Glutamatergic neuron (in vitro differentiated cells): ENCODE measurements at regions not wholly inside any gene's neighbourhood (a gene's known extent, or its start where the extent isn't known, plus 50 kb on each side); places are given as distances from the start of the nearest gene placed in this dataset.

Experiments used
- DNase-seq: peaks from one replicate; pipeline ENCODE4 v3.0.0; 2022
- H3K27ac Mint-ChIP-seq: one replicate; pipeline ENCODE4 v1.8.0; 2020; ENCODE audit warnings: mild to moderate bottlenecking, mixed read lengths, inconsistent platforms; ENCODE audit not compliant: unreplicated experiment
- H3K27me3 Mint-ChIP-seq: one replicate; pipeline ENCODE4 v1.8.0; 2020; ENCODE audit warnings: mild to moderate bottlenecking, moderate library complexity, mixed read lengths, inconsistent platforms; ENCODE audit not compliant: unreplicated experiment
- H3K36me3 Mint-ChIP-seq: one replicate; pipeline ENCODE4 v1.8.0; 2020; ENCODE audit warnings: mild to moderate bottlenecking, mixed read lengths, inconsistent platforms; ENCODE audit not compliant: unreplicated experiment
- H3K4me1 Mint-ChIP-seq: one replicate; pipeline ENCODE4 v1.8.0; 2020; ENCODE audit warnings: mild to moderate bottlenecking, low read depth, mixed read lengths, inconsistent platforms; ENCODE audit not compliant: unreplicated experiment
- H3K4me3 Mint-ChIP-seq: one replicate; pipeline ENCODE4 v1.8.0; 2020; ENCODE audit warnings: mild to moderate bottlenecking, mixed read lengths, inconsistent platforms; ENCODE audit not compliant: unreplicated experiment
- H3K9me3 Mint-ChIP-seq: one replicate; pipeline ENCODE4 v1.8.0; 2020; ENCODE audit warnings: mild to moderate bottlenecking, moderate library complexity, mixed read lengths, inconsistent platforms; ENCODE audit not compliant: unreplicated experiment
- CTCF ChIP-seq: fragments of 200-600 bp; sonication (generic); IDR thresholded peaks from one replicate; pipeline ENCODE4 v1.5.0; 2021; ENCODE audit not compliant: partially characterized antibody, unreplicated experiment

- no peaks in the 10 kb centered on the region for H3K36me3 Mint-ChIP-seq
- H3K27ac Mint-ChIP-seq = no peak overlapping the region
- H3K4me3 Mint-ChIP-seq = no peak overlapping the region
- no peaks in the 10 kb centered on the region for H3K27me3 Mint-ChIP-seq
- TF ChIP-seq CTCF = no peak
- H3K4me1 Mint-ChIP-seq = peaks cover 2% of the 10 kb centered on the region
- DNase-seq = no peak
- H3K9me3 Mint-ChIP-seq = no peaks in the 10 kb centered on the region
These were observed 251.1 kb upstream of the SMIM21 start for GRCh38 chr18:75678627-75679026.

- Mint-ChIP-seq H3K27ac (no peak overlapping the region), H3K27me3 (no peaks in the 10 kb centered on the region), H3K36me3 (no peaks in the 10 kb centered on the region), H3K4me3 (no peak overlapping the region), H3K4me1 (peaks cover 2% of the 10 kb centered on the region), H3K9me3 (no peaks in the 10 kb centered on the region)
- no peak for DNase-seq
- TF ChIP-seq CTCF = no peak
These were observed 250.4 kb upstream of the SMIM21 start for GRCh38 chr18:75677696-75678455.

GRCh38 chr18:75660932-75661331, 233.4 kb upstream of the SMIM21 start:
- peaks cover 7% of the 10 kb centered on the region for H3K36me3 Mint-ChIP-seq
- no peaks in the 10 kb centered on the region for H3K4me1 Mint-ChIP-seq
- TF ChIP-seq CTCF = no peak
- H3K4me3 Mint-ChIP-seq = no peak overlapping the region
- no peak for DNase-seq
- no peak overlapping the region for H3K27ac Mint-ChIP-seq
- no peaks in the 10 kb centered on the region for H3K27me3 Mint-ChIP-seq
- H3K9me3 Mint-ChIP-seq = no peaks in the 10 kb centered on the region

GRCh38 chr18:75659535-75660023, 232.1 kb upstream of the SMIM21 start:
- no peak for TF ChIP-seq CTCF
- Mint-ChIP-seq H3K9me3 (no peaks in the 10 kb centered on the region), H3K4me3 (no peak overlapping the region), H3K27ac (no peak overlapping the region), H3K36me3 (peaks cover 7% of the 10 kb centered on the region), H3K27me3 (no peaks in the 10 kb centered on the region), H3K4me1 (peaks cover 5% of the 10 kb centered on the region)
- no peak for DNase-seq

- Mint-ChIP-seq H3K36me3 (peaks cover 7% of the 10 kb centered on the region), H3K27me3 (no peaks in the 10 kb centered on the region), H3K4me1 (peaks cover 5% of the 10 kb centered on the region), H3K27ac (no peak overlapping the region), H3K4me3 (no peak overlapping the region), H3K9me3 (no peaks in the 10 kb centered on the region)
- DNase-seq = no peak
- TF ChIP-seq CTCF = no peak
These were observed 230.8 kb upstream of the SMIM21 start for GRCh38 chr18:75658330-75658729.
